Prostate gland (tissue), 2 donors: ENCODE measurements at regions not wholly inside any gene's neighbourhood (a gene's known extent, or its start where the extent isn't known, plus 50 kb on each side); places are given as distances from the start of the nearest gene placed in this dataset.

ENCODE experiments used
- DNase-seq: peaks from one replicate; pipeline ENCODE4 v3.0.0-alpha.2; 2019; ENCODE audit warnings: low spot score
- H3K27ac ChIP-seq, 2 donors: fragments of 200-600 bp; sonication (generic); 2 replicates each; pipeline ENCODE4 v1.5.1; 2017 to 2019
- H3K27me3 ChIP-seq: fragments of 200-600 bp; sonication (generic); replicated peaks from 2 replicates; pipeline ENCODE4 v1.5.1; 2019; ENCODE audit not compliant: insufficient read depth
- H3K36me3 ChIP-seq, 2 donors: fragments of 200-600 bp; sonication (generic); 1 replicate in 1 of 2; 2 replicates in 1 of 2; pipeline versions ENCODE4 v1.5.1 to v1.8.1; 2017 to 2019
- H3K4me1 ChIP-seq: fragments of 200-600 bp; sonication (generic); replicated peaks from 2 replicates; pipeline ENCODE4 v1.5.1; 2019
- H3K4me3 ChIP-seq, 2 donors: fragments of 200-600 bp; sonication (generic); 2 replicates each; pipeline ENCODE4 v1.5.1; 2017 to 2019
- H3K9me3 ChIP-seq: fragments of 200-600 bp; sonication (generic); 2 replicates; pipeline ENCODE4 v1.5.1; 2017
- CTCF ChIP-seq, 4 experiments: fragments of 200-600 bp in 2 of 4; fragments of 450-650 bp in 2 of 4; sonication (generic) in 2 of 4; IDR thresholded peaks; 1 replicate in 3 of 4; 2 replicates in 1 of 4; pipeline ENCODE4 v1.5.1; 2016 to 2019; ENCODE audit warnings: antibody characterized with exemption in 4 of 4, mild to moderate bottlenecking in 2 of 4, moderate library complexity in 2 of 4
- POLR2A ChIP-seq: fragments of 450-650 bp; IDR thresholded peaks from one replicate; pipeline ENCODE4 v1.6.1; 2016; ENCODE audit warnings: antibody characterized with exemption, mild to moderate bottlenecking
- POLR2AphosphoS5 ChIP-seq: sonication (generic); formaldehyde crosslinking; IDR thresholded peaks from one replicate; pipeline ENCODE4 v1.6.1; 2017; ENCODE audit warnings: antibody characterized with exemption
- WGBS: methylation state at CpG from one replicate; pipeline ENCODE4 v1.1.5; 2018; 5-methylcytosine and 5-hydroxymethylcytosine counted together
- intact Hi-C: fragments of 100-400 bp; cut with DNase I; formaldehyde crosslinking; loops from one replicate; pipeline ENCODE4 v1.14.2; 2022

DNA sequence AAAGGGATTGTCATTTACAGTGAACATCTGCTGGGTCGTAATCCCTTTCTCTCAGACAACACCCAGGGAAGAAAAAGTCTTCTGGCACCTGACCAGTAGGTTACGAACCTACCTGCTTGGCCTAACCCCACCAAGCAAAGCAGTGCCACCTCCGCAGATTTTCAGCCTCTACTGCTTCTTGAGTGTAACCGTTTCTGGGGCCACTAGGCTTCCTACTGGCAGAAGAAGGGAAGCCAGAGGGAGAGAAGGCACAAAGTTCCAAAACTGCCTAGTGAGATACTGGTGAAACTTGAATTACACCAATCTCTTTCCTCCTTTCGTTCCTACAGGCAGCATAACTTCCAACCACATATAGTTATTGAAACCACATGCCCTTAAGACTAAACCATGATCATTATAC, 383.6 kb downstream of the BCAT1 start:
- 83% methylated on average over 5 of the region's 5 CpGs for WGBS
- Histone ChIP-seq H3K27ac (no peak overlapping the region), H3K36me3 (no peaks in the 10 kb centered on the region), H3K4me3 (no peak overlapping the region), H3K4me1 (no peaks in the 10 kb centered on the region), H3K9me3 (no peaks in the 10 kb centered on the region), H3K27me3 (no peaks in the 10 kb centered on the region)
- intact Hi-C loops, result no loop called here
- TF ChIP-seq CTCF (IDR thresholded peaks at IDR 0.05) (no peak), POLR2AphosphoS5 (no peak), POLR2A (no peak)
- DNase-seq, result no peak

- no peaks in the 10 kb centered on the region for H3K36me3 ChIP-seq
- H3K27me3 ChIP-seq, result no peaks in the 10 kb centered on the region
- peak overlapping the region; percentile 48 to 65 for H3K4me3 ChIP-seq
- WGBS, result under 1% methylated on average over 54 of the region's 54 CpGs
- no peaks in the 10 kb centered on the region for H3K4me1 ChIP-seq
- TF ChIP-seq CTCF (IDR thresholded peaks at IDR 0.05), result no peak
- TF ChIP-seq POLR2A, result peak; percentile 16
- no peak for TF ChIP-seq POLR2AphosphoS5
- H3K27ac ChIP-seq, result peak overlapping the region; percentile 67 to 78
- intact Hi-C loops, result no loop called here
- peak; percentile 38 for DNase-seq
- H3K9me3 ChIP-seq, result no peaks in the 10 kb centered on the region
These were observed 386.0 kb downstream of the BCAT1 start for GRCh38 chr12:24562771-24563431.

- Histone ChIP-seq H3K4me3 (peak overlapping the region; percentile 48 to 65), H3K4me1 (no peaks in the 10 kb centered on the region), H3K27ac (peak overlapping the region; percentile 67 to 78), H3K27me3 (no peaks in the 10 kb centered on the region), H3K36me3 (no peaks in the 10 kb centered on the region), H3K9me3 (no peaks in the 10 kb centered on the region)
- peak; percentile 47 for DNase-seq
- intact Hi-C loops, result no loop called here
- peak; percentile 10 for TF ChIP-seq POLR2A
- TF ChIP-seq POLR2AphosphoS5, result no peak
- TF ChIP-seq CTCF (IDR thresholded peaks at IDR 0.05), result no peak
- WGBS, result under 1% methylated on average over 74 of the region's 76 CpGs
These were observed 386.8 kb downstream of the BCAT1 start for GRCh38 chr12:24561882-24562770.

DNA sequence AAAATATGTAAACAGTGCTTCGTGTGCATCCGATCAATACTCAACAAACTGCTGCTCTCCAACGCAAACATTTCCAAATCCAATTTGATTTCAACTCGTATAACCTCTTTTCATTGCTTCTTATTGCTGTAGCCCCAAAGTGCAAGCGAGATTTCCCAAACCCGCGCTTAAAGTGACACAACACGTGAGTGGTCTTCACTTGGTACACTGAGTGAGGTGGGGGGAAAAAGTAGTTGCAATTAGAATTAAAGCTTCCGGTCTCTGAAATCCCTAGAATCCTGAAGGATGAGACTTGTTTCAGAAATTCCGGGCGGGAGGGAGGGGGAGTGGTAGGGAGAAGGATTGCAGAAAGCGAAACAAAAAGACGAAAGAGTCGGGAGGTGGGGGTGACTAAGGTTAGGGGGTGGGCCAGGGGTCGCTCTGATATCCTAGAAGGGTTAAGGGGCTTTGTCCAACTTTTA, 387.5 kb downstream of the BCAT1 start:
- intact Hi-C loops, result no loop called here
- 2% methylated on average over 15 of the region's 15 CpGs for WGBS
- no peak for TF ChIP-seq POLR2AphosphoS5

GRCh38 chr12:24560831-24561271, 388.1 kb downstream of the BCAT1 start:
- DNase-seq, result no peak
- TF ChIP-seq CTCF (IDR thresholded peaks at IDR 0.05) (no peak), POLR2AphosphoS5 (no peak), POLR2A (no peak)
- Histone ChIP-seq H3K9me3 (no peaks in the 10 kb centered on the region), H3K36me3 (no peaks in the 10 kb centered on the region), H3K27ac (peak overlapping the region; percentile 30 to 67), H3K4me3 (peak overlapping the region; percentile 48 to 65), H3K27me3 (no peaks in the 10 kb centered on the region), H3K4me1 (no peaks in the 10 kb centered on the region)
- 24% methylated on average over 2 of the region's 2 CpGs for WGBS
- intact Hi-C loops, result no loop called here

More for the DNA sequence above, 387.5 kb downstream of the BCAT1 start:
- H3K4me1 ChIP-seq, result no peaks in the 10 kb centered on the region
- DNase-seq, result peak; percentile 10
- no peaks in the 10 kb centered on the region for H3K27me3 ChIP-seq
- peak overlapping the region; percentile 67 to 78 for H3K27ac ChIP-seq
- no peaks in the 10 kb centered on the region for H3K36me3 ChIP-seq
- H3K9me3 ChIP-seq, result no peaks in the 10 kb centered on the region
- peak overlapping the region; percentile 48 to 65 for H3K4me3 ChIP-seq
